H1 (cell line): ENCODE measurements at regions not wholly inside any gene's neighbourhood (a gene's known extent, or its start where the extent isn't known, plus 50 kb on each side); places are given as distances from the start of the nearest gene placed in this dataset.

ENCODE experiments used
- CTCF ChIA-PET: fragments of 300-600 bp; sonication (Branson Sonifier 250); formaldehyde crosslinking; loops from one replicate; lab custom pipeline; 2021; ENCODE audit not compliant: partially characterized antibody; lab: Charles Lee
- POLR2A ChIA-PET: fragments of 300-600 bp; sonication (Branson Sonifier 250); formaldehyde crosslinking; loops from one replicate; lab custom pipeline; 2021; ENCODE audit warnings: inconsistent platforms; ENCODE audit not compliant: partially characterized antibody; lab: Charles Lee
- DNase-seq, 2 experiments: peaks; one replicate each; pipeline versions ENCODE4 v3.0.0 to v3.0.0-alpha.2; 2010 to 2022; ENCODE audit warnings: low spot score in 2 of 2, low read depth in 1 of 2, mixed read lengths in 1 of 2
- FAIRE-seq: peaks from 2 replicates; lab custom pipeline; 2011; peaks lifted over from hg19 to GRCh38; lab: Jason Lieb, UNC
- H2AFZ ChIP-seq: 2 replicates; pipeline ENCODE4 v1.8.1; 2012; ENCODE audit warnings: low read length, inconsistent platforms
- H2AK5ac ChIP-seq: 2 replicates; pipeline ENCODE4 v1.6.1; 2013; ENCODE audit warnings: low read depth, low read length
- H2BK120ac ChIP-seq: replicated peaks from 2 replicates; pipeline ENCODE3; 2013; ENCODE audit warnings: low read depth, low read length, inconsistent platforms
- H2BK12ac ChIP-seq: 2 replicates; pipeline ENCODE4 v1.6.1; 2013; ENCODE audit warnings: low read depth, low read length
- H2BK15ac ChIP-seq: 2 replicates; pipeline ENCODE4 v1.6.1; 2013; ENCODE audit warnings: low read length
- H2BK20ac ChIP-seq: 2 replicates; pipeline ENCODE4 v1.6.1; 2013; ENCODE audit warnings: low read length
- H2BK5ac ChIP-seq: 2 replicates; pipeline ENCODE4 v1.6.1; 2013; ENCODE audit warnings: low read depth, low read length
- H3K14ac ChIP-seq: 2 replicates; pipeline ENCODE4 v1.6.1; 2013; ENCODE audit warnings: inconsistent platforms; ENCODE audit not compliant: insufficient read length
- H3K18ac ChIP-seq: 2 replicates; pipeline ENCODE4 v1.6.1; 2013; ENCODE audit warnings: low read length; ENCODE audit errors: extremely low read depth
- H3K23ac ChIP-seq: 2 replicates; pipeline ENCODE4 v1.6.1; 2013; ENCODE audit warnings: inconsistent platforms; ENCODE audit not compliant: insufficient read length
- H3K23me2 ChIP-seq: 2 replicates; pipeline ENCODE4 v1.6.1; 2013; ENCODE audit warnings: low read depth, low read length
- H3K27ac ChIP-seq: 2 replicates; pipeline ENCODE4 v1.6.1; 2011; ENCODE audit warnings: low read depth, low read length, inconsistent platforms
- H3K27me3 ChIP-seq, 4 experiments: replicated peaks in 1 of 4; 1 replicate in 1 of 4; 2 replicates in 3 of 4; pipeline versions ENCODE4 v1.6.1 to v1.8.1; 2011 to 2013; ENCODE audit warnings: low read length in 3 of 4, mild to moderate bottlenecking in 3 of 4, inconsistent platforms in 2 of 4, mixed read lengths in 2 of 4, moderate library complexity in 1 of 4; ENCODE audit not compliant: control insufficient read depth in 3 of 4, insufficient read depth in 3 of 4; ENCODE audit errors: extremely low read depth in 1 of 4
- H3K36me3 ChIP-seq, 4 experiments: 2 replicates each; pipeline versions ENCODE4 v1.6.1 to v1.8.1; 2011 to 2013; ENCODE audit warnings: mild to moderate bottlenecking in 4 of 4, low read length in 3 of 4, moderate library complexity in 2 of 4, control low read depth in 1 of 4, inconsistent platforms in 1 of 4; ENCODE audit not compliant: insufficient read depth in 4 of 4, control insufficient read depth in 2 of 4
- H3K4ac ChIP-seq: replicated peaks from 2 replicates; pipeline ENCODE3; 2013; ENCODE audit warnings: low read length, low read depth, mixed read lengths, inconsistent platforms; ENCODE audit not compliant: insufficient read length
- H3K4me1 ChIP-seq, 4 experiments: replicated peaks in 1 of 4; 1 replicate in 1 of 4; 2 replicates in 3 of 4; pipeline versions ENCODE4 v1.6.1 to v1.8.1; 2011 to 2013; ENCODE audit warnings: low read length in 3 of 4, inconsistent platforms in 2 of 4, mixed read lengths in 1 of 4; ENCODE audit not compliant: insufficient read depth in 4 of 4, control insufficient read depth in 3 of 4
- H3K4me2 ChIP-seq, 2 experiments: 2 replicates each; pipeline versions ENCODE4 v1.6.1 to v1.8.1; 2011 to 2013; ENCODE audit warnings: low read depth in 2 of 2, low read length in 2 of 2, control low read depth in 1 of 2, inconsistent platforms in 1 of 2, mild to moderate bottlenecking in 1 of 2; ENCODE audit not compliant: insufficient read depth in 1 of 2
- H3K4me3 ChIP-seq, 4 experiments: fragments of 200-600, 300-600 bp in 1 of 4; sonication (generic), shearing (Covaris generic), sonication (Bioruptor Twin) in 1 of 4; 2 replicates each; pipeline versions ENCODE4 v1.5.1 to v1.8.1; 2011 to 2016; ENCODE audit warnings: low read length in 4 of 4, low read depth in 3 of 4, control low read depth in 2 of 4, inconsistent platforms in 2 of 4, mild to moderate bottlenecking in 2 of 4, mixed read lengths in 1 of 4, moderate library complexity in 1 of 4; ENCODE audit not compliant: insufficient read depth in 2 of 4; ENCODE audit errors: extremely low read depth in 1 of 4
- H3K56ac ChIP-seq: replicated peaks from 2 replicates; pipeline ENCODE3; 2013; ENCODE audit warnings: low read depth, mild to moderate bottlenecking, mixed read lengths, low read length, inconsistent platforms; ENCODE audit not compliant: insufficient read length
- H3K79me1 ChIP-seq: 2 replicates; pipeline ENCODE4 v1.6.1; 2013; ENCODE audit warnings: low read depth, low read length, control low read depth
- H3K79me2 ChIP-seq, 2 experiments: 2 replicates each; pipeline versions ENCODE4 v1.6.1 to v1.8.1; 2012 to 2013; ENCODE audit warnings: low read length in 2 of 2, mild to moderate bottlenecking in 2 of 2, inconsistent platforms in 1 of 2; ENCODE audit not compliant: insufficient read depth in 2 of 2, control insufficient read depth in 1 of 2
- H3K9ac ChIP-seq, 4 experiments: replicated peaks in 1 of 4; 1 replicate in 1 of 4; 2 replicates in 3 of 4; pipeline versions ENCODE4 v1.6.1 to v1.8.1; 2011 to 2013; ENCODE audit warnings: low read depth in 3 of 4, low read length in 3 of 4, control low read depth in 2 of 4, mild to moderate bottlenecking in 2 of 4, moderate library complexity in 2 of 4, inconsistent platforms in 1 of 4; ENCODE audit errors: extremely low read depth in 1 of 4
- H3K9me3 ChIP-seq, 2 experiments: 2 replicates each; pipeline versions ENCODE4 v1.6.1 to v1.8.1; 2012 to 2013; ENCODE audit warnings: mild to moderate bottlenecking in 2 of 2, moderate library complexity in 2 of 2, control low read depth in 1 of 2, inconsistent platforms in 1 of 2, low read depth in 1 of 2, low read length in 1 of 2, mixed read lengths in 1 of 2; ENCODE audit not compliant: insufficient read depth in 2 of 2
- H4K20me1 ChIP-seq, 2 experiments: replicated peaks in 1 of 2; 2 replicates each; pipeline versions ENCODE3 to v1.8.1; 2011 to 2013; ENCODE audit warnings: inconsistent platforms in 2 of 2, low read length in 2 of 2, mild to moderate bottlenecking in 1 of 2; ENCODE audit not compliant: insufficient read depth in 2 of 2, control insufficient read depth in 1 of 2
- H4K5ac ChIP-seq: 2 replicates; pipeline ENCODE4 v1.6.1; 2013; ENCODE audit warnings: low read length, low read depth, mixed read lengths, inconsistent platforms; ENCODE audit not compliant: insufficient read length
- H4K8ac ChIP-seq: 2 replicates; pipeline ENCODE4 v1.8.0; 2013; ENCODE audit warnings: mild to moderate bottlenecking, moderate library complexity, low read length, inconsistent platforms; ENCODE audit not compliant: insufficient read depth; ENCODE audit errors: extremely low read depth
- H4K91ac ChIP-seq: replicated peaks from 2 replicates; pipeline ENCODE3; 2013; ENCODE audit warnings: low read length, mixed read lengths, inconsistent platforms; ENCODE audit not compliant: insufficient read length
- BRCA1 ChIP-seq: IDR thresholded peaks from 2 replicates; pipeline ENCODE4 v1.6.1; 2012; ENCODE audit warnings: low read depth, low read length, improper control_type of control experiment
- CHD2 ChIP-seq: IDR thresholded peaks from 2 replicates; pipeline ENCODE4 v1.6.1; 2012; ENCODE audit warnings: low read length, improper control_type of control experiment
- CTCF ChIP-seq, 3 experiments: IDR thresholded peaks; 1 replicate in 2 of 3; 2 replicates in 1 of 3; pipeline versions ENCODE4 v1.5.1 to v1.6.1; 2011; ENCODE audit warnings: low read length in 3 of 3, mild to moderate bottlenecking in 3 of 3, inconsistent platforms in 2 of 3, low read depth in 1 of 3, moderate library complexity in 1 of 3; ENCODE audit not compliant: insufficient read depth in 1 of 3; ENCODE audit errors: control extremely low read depth in 1 of 3
- EP300 ChIP-seq, 2 experiments: IDR thresholded peaks; 1 replicate in 1 of 2; 2 replicates in 1 of 2; pipeline ENCODE4 v1.6.1; 2011 to 2012; ENCODE audit warnings: low read depth in 2 of 2, low read length in 2 of 2, mild to moderate bottlenecking in 2 of 2, borderline replicate concordance in 1 of 2, inconsistent platforms in 1 of 2, moderate library complexity in 1 of 2
- KDM1A ChIP-seq: fragments of 200-600, 300-600 bp; sonication (generic); IDR thresholded peaks from 2 replicates; pipeline ENCODE4 v1.7.1; 2016; ENCODE audit warnings: mild to moderate bottlenecking, low read length, borderline replicate concordance
- KDM5A ChIP-seq: fragments of 200-600 bp; IDR thresholded peaks from 2 replicates; pipeline ENCODE4 v1.7.1; 2012; ENCODE audit warnings: mild to moderate bottlenecking, low read length, inconsistent platforms, mixed read lengths
- NRF1 ChIP-seq: IDR thresholded peaks from 2 replicates; pipeline ENCODE4 v1.6.1; 2011; ENCODE audit warnings: mild to moderate bottlenecking, low read depth, low read length, improper control_type of control experiment
- SIN3A ChIP-seq, 2 experiments: IDR thresholded peaks in 1 of 2; conservative IDR thresholded peaks in 1 of 2; 2 replicates each; pipeline ENCODE4 v1.6.1; 2011 to 2012; ENCODE audit warnings: low read length in 2 of 2, improper control_type of control experiment in 1 of 2, low read depth in 1 of 2, mild to moderate bottlenecking in 1 of 2
- SIRT6 ChIP-seq: IDR thresholded peaks from one replicate; pipeline ENCODE4 v1.7.1; 2012; ENCODE audit warnings: low read length, inconsistent platforms
- SP2 ChIP-seq: IDR thresholded peaks from 2 replicates; pipeline ENCODE4 v1.6.1; 2012; ENCODE audit warnings: mild to moderate bottlenecking, low read length, inconsistent platforms
- TBP ChIP-seq: IDR thresholded peaks from 2 replicates; pipeline ENCODE4 v1.6.1; 2011; ENCODE audit warnings: low read depth, low read length, improper control_type of control experiment
- TCF12 ChIP-seq: IDR thresholded peaks from 2 replicates; pipeline ENCODE4 v1.6.1; 2011; ENCODE audit warnings: low read depth, mild to moderate bottlenecking, low read length
- YY1 ChIP-seq: IDR thresholded peaks from 2 replicates; pipeline ENCODE4 v1.6.1; 2011; ENCODE audit warnings: low read depth, mild to moderate bottlenecking, low read length
- WGBS, 2 experiments: shearing (Covaris generic) in 1 of 2; methylation state at CpG; one replicate each; pipeline versions ENCODE4 v1.1.6 to v1.1.7; 2013 to 2015; ENCODE audit warnings: low lambda C conversion rate in 2 of 2, mixed read lengths in 2 of 2, inconsistent platforms in 1 of 2, low coverage in 1 of 2, missing lambda C conversion rate in 1 of 2; ENCODE audit not compliant: insufficient replicate concordance in 2 of 2, insufficient coverage in 1 of 2, insufficient read length in 1 of 2; ENCODE audit errors: extremely low coverage in 1 of 2, missing lambda C conversion rate in 1 of 2; 5-methylcytosine and 5-hydroxymethylcytosine counted together

- Histone ChIP-seq H3K79me2 (no peaks in the 10 kb centered on the region), H4K91ac (no peak overlapping the region), H2BK120ac (no peak overlapping the region), H2BK12ac (no peak overlapping the region), H3K9me3 (no peaks in the 10 kb centered on the region; a peak in 1 of 4 replicates), H3K27ac (no peak overlapping the region), H3K23me2 (no peaks in the 10 kb centered on the region), H3K36me3 (no peaks in the 10 kb centered on the region), H2BK20ac (no peak overlapping the region), H3K27me3 (no peaks in the 10 kb centered on the region), H4K5ac (no peak overlapping the region), H3K4me2 (no peak overlapping the region), H3K23ac (no peak overlapping the region), H3K4me3 (no peak overlapping the region), H3K4me1 (no peaks in the 10 kb centered on the region), H3K14ac (no peak overlapping the region), H3K18ac (no peak overlapping the region), H2AK5ac (no peak overlapping the region), H2BK5ac (no peak overlapping the region), H3K4ac (no peak overlapping the region), H2AFZ (no peak overlapping the region), H3K9ac (no peak overlapping the region), H4K8ac (no peak overlapping the region), H4K20me1 (no peaks in the 10 kb centered on the region), H3K79me1 (no peaks in the 10 kb centered on the region), H2BK15ac (no peak overlapping the region), H3K56ac (no peak overlapping the region)
- DNase-seq, result no peak
- ChIA-PET CTCF (interaction anchor here (0.5 to 38.6 kb wide), 20 partner anchors 9 to 891 kb away, joined by 3 to 1551 read pairs (median 4); no protein-coding TSS in a partner anchor), POLR2A (interaction anchor here (0.9 kb wide), 1 partner anchor 11 kb away, joined by 3 read pairs; no protein-coding TSS in a partner anchor)
- FAIRE-seq, result peak; percentile 32
- 81% methylated on average over 1 of the region's 1 CpG; no CpG with 5 or more reads in 1 of the 2 experiments for WGBS, 2 experiments
- TF ChIP-seq EP300 (IDR thresholded peaks at IDR 0.05; ENCODE audit: borderline replicate concordance in 1 of 2, low read depth in 2 of 2, low read length in 2 of 2) (no peak), SIN3A (conservative IDR thresholded peaks at IDR 0.05 in 1 of 2, IDR thresholded peaks at IDR 0.05 in 1 of 2; ENCODE audit: low read depth in 1 of 2, low read length in 2 of 2) (no peak), SIRT6 (no peak), BRCA1 (no peak), SP2 (no peak), TCF12 (no peak), TBP (no peak), KDM1A (no peak), NRF1 (no peak), KDM5A (no peak), YY1 (0 out of 2 replicates have a peak, but pooled peaks have one; percentile 35), CHD2 (no peak), CTCF (IDR thresholded peaks at IDR 0.05; ENCODE audit: control extremely low read depth in 1 of 3, insufficient read depth in 1 of 3, low read depth in 1 of 3, low read length in 3 of 3) (peak in 2 of 3 experiments; percentile 49 to 58; a peak in 3 of 4 replicates)
These were observed 187.3 kb upstream of the CXCL13 start for GRCh38 chr4:77418333-77418732.
